LNCaP clone FGC (cell line): ENCODE measurements at regions not wholly inside any gene's neighbourhood (a gene's known extent, or its start where the extent isn't known, plus 50 kb on each side); places are given as distances from the start of the nearest gene placed in this dataset.

Experiments used
- DNase-seq: peaks from one replicate; pipeline ENCODE4 v3.0.0-alpha.2; 2011; ENCODE audit warnings: low read depth
- H3K4me3 ChIP-seq: 2 replicates; pipeline ENCODE4 v1.5.1; 2011; ENCODE audit warnings: mild to moderate bottlenecking, low read depth, low read length, control low read depth
- CTCF ChIP-seq: IDR thresholded peaks from 2 replicates; pipeline ENCODE4 v1.5.1; 2012; ENCODE audit warnings: mild to moderate bottlenecking; ENCODE audit not compliant: control insufficient read depth, insufficient read depth; ENCODE audit errors: extremely low read depth

GRCh38 chr10:70939441-70940003, 51.2 kb upstream of the PCBD1 start:
- TF ChIP-seq CTCF, result no peak
- DNase-seq, result no peak
- no peak overlapping the region for H3K4me3 ChIP-seq

GRCh38 chr10:70940834-70941568, 52.6 kb upstream of the PCBD1 start:
- no peak for DNase-seq
- H3K4me3 ChIP-seq, result no peak overlapping the region
- no peak for TF ChIP-seq CTCF

- no peak for TF ChIP-seq CTCF
- H3K4me3 ChIP-seq, result no peak overlapping the region
- no peak for DNase-seq
Observed at GRCh38 chr10:70942125-70942524, 53.8 kb upstream of the PCBD1 start.

GRCh38 chr10:70942725-70943124, 54.4 kb upstream of the PCBD1 start:
- no peak for DNase-seq
- no peak overlapping the region for H3K4me3 ChIP-seq
- no peak for TF ChIP-seq CTCF

- no peak for TF ChIP-seq CTCF
- no peak for DNase-seq
Observed at GRCh38 chr10:70943249-70943648, 54.9 kb upstream of the PCBD1 start.

GRCh38 chr10:70943841-70944466, 55.6 kb upstream of the PCBD1 start:
- DNase-seq, result no peak
- no peak overlapping the region for H3K4me3 ChIP-seq
- no peak for TF ChIP-seq CTCF

More at GRCh38 chr10:70943249-70943648, 54.9 kb upstream of the PCBD1 start:
- H3K4me3 ChIP-seq, result no peak overlapping the region

- TF ChIP-seq CTCF, result no peak
- H3K4me3 ChIP-seq, result no peak overlapping the region
- DNase-seq, result no peak
Observed at GRCh38 chr10:70950037-70950436, 61.7 kb upstream of the PCBD1 start.
